Osteocyte (in vitro differentiated cells): ENCODE measurements at regions not wholly inside any gene's neighbourhood (a gene's known extent, or its start where the extent isn't known, plus 50 kb on each side); places are given as distances from the start of the nearest gene placed in this dataset.

Experiments used
- DNase-seq: peaks from one replicate; pipeline ENCODE4 v3.0.0; 2021; ENCODE audit warnings: mixed read lengths; ENCODE audit not compliant: unreplicated experiment; ENCODE audit errors: extremely low spot score
- H3K27ac Mint-ChIP-seq: one replicate; pipeline ENCODE4 v1.8.0; 2021; ENCODE audit warnings: mild to moderate bottlenecking, mixed read lengths; ENCODE audit not compliant: unreplicated experiment
- H3K27me3 Mint-ChIP-seq: one replicate; pipeline ENCODE4 v1.8.0; 2021; ENCODE audit warnings: mixed read lengths; ENCODE audit not compliant: unreplicated experiment
- H3K36me3 Mint-ChIP-seq: one replicate; pipeline ENCODE4 v1.8.0; 2021; ENCODE audit warnings: mixed read lengths; ENCODE audit not compliant: unreplicated experiment
- H3K4me1 Mint-ChIP-seq: one replicate; pipeline ENCODE4 v1.8.0; 2021; ENCODE audit warnings: mixed read lengths; ENCODE audit not compliant: unreplicated experiment
- H3K4me3 Mint-ChIP-seq: one replicate; pipeline ENCODE4 v1.8.0; 2021; ENCODE audit warnings: mild to moderate bottlenecking, moderate library complexity, mixed read lengths; ENCODE audit not compliant: unreplicated experiment
- H3K9me3 Mint-ChIP-seq: one replicate; pipeline ENCODE4 v1.8.0; 2021; ENCODE audit warnings: mixed read lengths; ENCODE audit not compliant: unreplicated experiment
- CTCF ChIP-seq: fragments of 200-600 bp; sonication (generic); IDR thresholded peaks from 2 replicates; pipeline ENCODE4 v1.5.0; 2021; ENCODE audit warnings: antibody characterized with exemption, mild to moderate bottlenecking, moderate library complexity

- Mint-ChIP-seq H3K9me3 (no peaks in the 10 kb centered on the region), H3K27ac (peak overlapping the region; percentile 52), H3K27me3 (no peaks in the 10 kb centered on the region), H3K36me3 (no peaks in the 10 kb centered on the region), H3K4me1 (peaks cover 45% of the 10 kb centered on the region), H3K4me3 (no peak overlapping the region)
- DNase-seq = no peak
- no peak for TF ChIP-seq CTCF
These were observed 875.9 kb upstream of the NR2F2 start for GRCh38 chr15:95454403-95455262.

- Mint-ChIP-seq H3K4me1 (peaks cover 40% of the 10 kb centered on the region), H3K27me3 (no peaks in the 10 kb centered on the region), H3K36me3 (no peaks in the 10 kb centered on the region), H3K27ac (no peak overlapping the region), H3K9me3 (no peaks in the 10 kb centered on the region), H3K4me3 (no peak overlapping the region)
- no peak for TF ChIP-seq CTCF
- no peak for DNase-seq
These were observed 873.0 kb upstream of the NR2F2 start for GRCh38 chr15:95457520-95457919.

DNA sequence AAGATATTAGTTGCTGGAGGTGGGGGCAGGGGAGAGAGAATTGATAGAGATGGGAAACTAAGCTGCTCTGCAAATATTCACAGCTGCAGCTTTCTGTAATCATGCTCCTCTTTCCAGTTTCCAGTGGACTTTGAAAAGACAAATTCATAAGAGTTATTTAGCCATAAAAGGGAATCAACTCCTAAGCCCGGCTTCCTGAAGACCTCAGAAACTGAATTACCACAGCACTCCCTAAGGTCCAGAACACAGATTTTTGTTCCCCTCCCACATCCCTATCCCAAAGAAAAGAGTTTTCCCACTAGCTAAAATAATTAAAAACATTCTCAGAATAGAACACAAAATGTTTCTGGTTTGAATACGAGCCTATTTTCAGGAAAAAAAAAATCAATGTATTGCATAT lies 871.8 kb upstream of the NR2F2 start:
- DNase-seq = no peak
- Mint-ChIP-seq H3K36me3 (no peaks in the 10 kb centered on the region), H3K4me1 (peaks cover 37% of the 10 kb centered on the region), H3K27ac (peak overlapping the region; percentile 72), H3K4me3 (no peak overlapping the region), H3K9me3 (no peaks in the 10 kb centered on the region), H3K27me3 (no peaks in the 10 kb centered on the region)
- TF ChIP-seq CTCF = no peak

GRCh38 chr15:95459273-95459672 lies 871.2 kb upstream of the NR2F2 start:
- TF ChIP-seq CTCF = no peak
- Mint-ChIP-seq H3K27ac (peak overlapping the region; percentile 31), H3K36me3 (no peaks in the 10 kb centered on the region), H3K4me3 (no peak overlapping the region), H3K9me3 (no peaks in the 10 kb centered on the region), H3K4me1 (peaks cover 31% of the 10 kb centered on the region), H3K27me3 (no peaks in the 10 kb centered on the region)
- no peak for DNase-seq

DNA sequence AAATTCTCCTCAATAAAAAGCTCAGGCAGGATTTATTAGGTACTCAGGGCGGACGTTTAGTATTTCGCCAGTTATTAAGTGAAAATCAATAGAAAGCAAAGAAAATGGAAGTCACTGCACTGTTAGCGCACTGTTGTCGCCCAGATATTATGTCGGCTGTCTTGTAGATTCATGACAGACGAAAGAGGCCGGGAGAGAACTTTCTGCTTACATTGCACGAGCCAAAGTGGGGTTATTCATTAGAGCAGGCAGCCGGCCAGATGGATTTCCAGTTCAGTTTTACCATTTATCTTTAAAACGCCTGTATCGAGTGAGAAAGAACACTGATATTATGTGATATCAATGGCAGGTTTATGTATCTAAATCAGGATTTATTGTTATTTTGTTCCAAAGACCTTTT lies 866.0 kb upstream of the NR2F2 start:
- no peak for DNase-seq
- H3K4me1 Mint-ChIP-seq = peaks cover 19% of the 10 kb centered on the region
- no peak for TF ChIP-seq CTCF

More for the DNA sequence above, 866.0 kb upstream of the NR2F2 start:
- Mint-ChIP-seq H3K27me3 (no peaks in the 10 kb centered on the region), H3K4me3 (no peak overlapping the region), H3K36me3 (no peaks in the 10 kb centered on the region), H3K27ac (no peak overlapping the region), H3K9me3 (no peaks in the 10 kb centered on the region)
